ENCODE measurements at regions not wholly inside any gene's neighbourhood (a gene's known extent, or its start where the extent isn't known, plus 50 kb on each side); places are given as distances from the start of the nearest gene placed in this dataset.
"Not testable (repeated sequence)": the region's sequence is repeated elsewhere in the genome, so short reads cannot be mapped to it uniquely, and the experiment has no call there.

GRCh38 chr7:125966278-125967048 is 1036.8 kb upstream of the POT1 start:
- FAIRE-seq (no peak), DNase-seq (ENCODE audit: insufficient read length) (no peak)
- no peak for TF ChIP-seq POLR2A (IDR thresholded peaks at IDR 0.05; ENCODE audit: low read depth, low read length)
- no peak for TF ChIP-seq TAF1 (IDR thresholded peaks at IDR 0.05; ENCODE audit: borderline replicate concordance, low read depth, low read length)
- no peak for TF ChIP-seq POLR2AphosphoS5 (IDR thresholded peaks at IDR 0.05; ENCODE audit: low read depth, low read length)

DNA sequence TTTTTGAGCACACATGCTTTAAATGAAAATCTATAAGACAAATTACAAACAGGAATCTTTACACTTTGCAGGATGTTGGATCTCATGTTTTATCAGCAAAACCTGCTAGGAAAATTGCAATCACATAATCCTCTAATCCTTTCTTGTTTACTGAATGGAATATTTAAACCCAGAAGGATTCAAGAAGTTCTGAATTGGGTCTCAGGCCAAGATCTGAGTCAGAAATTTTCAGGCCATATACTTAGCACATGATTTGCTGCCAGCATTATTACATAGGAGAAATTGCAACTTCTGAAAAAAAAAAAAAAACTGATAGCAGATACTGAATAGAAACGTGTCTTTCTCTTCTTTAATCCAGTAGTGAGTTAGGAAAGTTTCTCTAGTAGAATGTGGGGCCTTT is 1005.3 kb upstream of the POT1 start:
- DNase-seq (ENCODE audit: insufficient read length), result no peak
- FAIRE-seq, result no peak
- TF ChIP-seq POLR2AphosphoS5 (IDR thresholded peaks at IDR 0.05; ENCODE audit: low read depth, low read length) (no peak), TAF1 (IDR thresholded peaks at IDR 0.05; ENCODE audit: borderline replicate concordance, low read depth, low read length) (no peak), POLR2A (IDR thresholded peaks at IDR 0.05; ENCODE audit: low read depth, low read length) (no peak)

DNA sequence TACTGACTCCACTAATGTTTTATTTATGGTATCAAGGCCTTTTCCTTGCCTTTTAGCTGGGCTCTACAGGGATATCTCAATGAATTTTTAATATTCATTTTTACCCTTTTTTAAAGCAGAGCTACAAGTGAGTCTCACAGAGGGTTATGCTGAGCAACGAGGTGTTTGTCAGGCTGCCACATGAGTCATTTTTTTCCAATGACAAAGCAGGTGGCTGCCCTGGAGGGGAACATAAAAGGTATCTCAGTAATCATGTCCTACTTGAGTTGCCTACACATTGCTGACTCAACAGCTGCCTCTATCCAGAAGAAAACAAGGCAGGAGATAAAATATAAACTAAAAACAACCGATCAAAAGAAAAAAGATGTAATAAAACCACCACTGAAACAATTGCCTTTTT is 1004.9 kb upstream of the POT1 start:
- FAIRE-seq (no peak), DNase-seq (ENCODE audit: insufficient read length) (no peak)
- TF ChIP-seq TAF1 (IDR thresholded peaks at IDR 0.05; ENCODE audit: borderline replicate concordance, low read depth, low read length) (no peak), POLR2A (IDR thresholded peaks at IDR 0.05; ENCODE audit: low read depth, low read length) (no peak), POLR2AphosphoS5 (IDR thresholded peaks at IDR 0.05; ENCODE audit: low read depth, low read length) (no peak)

- FAIRE-seq, result no peak
- no peak for TF ChIP-seq POLR2AphosphoS5 (IDR thresholded peaks at IDR 0.05; ENCODE audit: low read depth, low read length)
- no peak for TF ChIP-seq POLR2A (IDR thresholded peaks at IDR 0.05; ENCODE audit: low read depth, low read length)
- no peak for TF ChIP-seq TAF1 (IDR thresholded peaks at IDR 0.05; ENCODE audit: borderline replicate concordance, low read depth, low read length)
- no peak for DNase-seq (ENCODE audit: insufficient read length)
Measured at GRCh38 chr7:125930848-125931247, 1001.2 kb upstream of the POT1 start.

- DNase-seq (ENCODE audit: insufficient read length), result no peak
- no peak for TF ChIP-seq POLR2A (IDR thresholded peaks at IDR 0.05; ENCODE audit: low read depth, low read length)
- no peak for TF ChIP-seq TAF1 (IDR thresholded peaks at IDR 0.05; ENCODE audit: borderline replicate concordance, low read depth, low read length)
- TF ChIP-seq POLR2AphosphoS5 (IDR thresholded peaks at IDR 0.05; ENCODE audit: low read depth, low read length), result no peak
- no peak for FAIRE-seq
Measured at GRCh38 chr7:125927556-125927955, 997.9 kb upstream of the POT1 start.

- TF ChIP-seq TAF1 (IDR thresholded peaks at IDR 0.05; ENCODE audit: borderline replicate concordance, low read depth, low read length) (no peak), POLR2AphosphoS5 (IDR thresholded peaks at IDR 0.05; ENCODE audit: low read depth, low read length) (no peak), POLR2A (IDR thresholded peaks at IDR 0.05; ENCODE audit: low read depth, low read length) (no peak)
- DNase-seq (ENCODE audit: insufficient read length) (no peak), FAIRE-seq (no peak)
Measured at GRCh38 chr7:125926621-125927020, 997.0 kb upstream of the POT1 start.

DNA sequence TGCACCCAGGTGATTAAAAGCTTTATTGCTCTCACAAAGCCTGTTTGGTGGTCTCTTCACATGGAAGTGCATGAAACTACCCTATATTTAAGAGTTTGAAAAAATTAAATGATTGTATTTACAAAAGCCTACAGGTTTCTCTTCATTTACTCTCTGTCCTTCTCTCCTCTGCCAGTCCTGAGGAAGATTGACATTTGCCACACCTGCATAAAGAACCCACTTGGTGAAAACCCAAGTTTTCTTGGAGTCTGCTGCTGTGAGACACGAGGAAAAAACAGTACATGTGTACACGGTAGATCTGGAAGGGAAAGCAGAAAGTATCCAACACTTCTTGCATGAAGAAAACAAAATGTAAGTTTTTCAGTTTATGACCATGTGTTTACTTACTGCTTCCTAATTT is 994.4 kb upstream of the POT1 start:
- TF ChIP-seq POLR2AphosphoS5 (IDR thresholded peaks at IDR 0.05; ENCODE audit: low read depth, low read length) (no peak), POLR2A (IDR thresholded peaks at IDR 0.05; ENCODE audit: low read depth, low read length) (no peak), TAF1 (IDR thresholded peaks at IDR 0.05; ENCODE audit: borderline replicate concordance, low read depth, low read length) (no peak)
- FAIRE-seq (no peak), DNase-seq (ENCODE audit: insufficient read length) (no peak)

DNA sequence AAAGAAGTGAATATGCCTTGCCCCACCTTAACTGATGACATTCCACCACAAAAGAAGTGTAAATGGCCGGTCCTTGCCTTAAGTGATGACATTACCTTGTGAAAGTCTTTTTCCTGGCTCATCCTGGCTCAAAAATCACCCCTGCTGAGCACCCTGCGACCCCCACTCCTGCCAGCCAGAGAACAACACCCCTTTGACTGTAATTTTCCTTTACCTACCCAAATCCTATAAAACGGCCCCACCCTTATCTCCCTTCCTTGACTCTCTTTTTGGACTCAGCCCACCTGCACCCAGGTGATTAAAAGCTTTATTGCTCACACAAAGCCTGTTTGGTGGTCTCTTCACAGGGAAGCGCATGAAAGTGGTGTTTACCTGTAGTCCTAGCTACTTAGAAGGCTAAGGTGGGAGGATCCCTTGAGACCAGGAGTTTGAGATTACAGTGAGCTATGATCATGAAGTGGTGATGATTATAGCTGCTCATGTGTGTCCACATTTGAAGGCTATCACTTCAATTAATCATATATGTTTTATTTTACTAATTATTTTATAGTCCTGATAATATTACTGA is 985.8 kb upstream of the POT1 start:
- FAIRE-seq; DNase-seq (ENCODE audit: insufficient read length): not testable (repeated sequence)

- no peak for FAIRE-seq
Measured at GRCh38 chr7:125908711-125909110, 979.1 kb upstream of the POT1 start.

GRCh38 chr7:125899577-125899976 is 970.0 kb upstream of the POT1 start:
- DNase-seq (ENCODE audit: insufficient read length), result no peak
- no peak for FAIRE-seq
- TF ChIP-seq POLR2A (IDR thresholded peaks at IDR 0.05; ENCODE audit: low read depth, low read length), result no peak
- TF ChIP-seq POLR2AphosphoS5 (IDR thresholded peaks at IDR 0.05; ENCODE audit: low read depth, low read length), result no peak
- no peak for TF ChIP-seq TAF1 (IDR thresholded peaks at IDR 0.05; ENCODE audit: borderline replicate concordance, low read depth, low read length)

More at GRCh38 chr7:125908711-125909110, 979.1 kb upstream of the POT1 start:
- TF ChIP-seq POLR2A (IDR thresholded peaks at IDR 0.05; ENCODE audit: low read depth, low read length) (no peak), TAF1 (IDR thresholded peaks at IDR 0.05; ENCODE audit: borderline replicate concordance, low read depth, low read length) (no peak), POLR2AphosphoS5 (IDR thresholded peaks at IDR 0.05; ENCODE audit: low read depth, low read length) (no peak)
- no peak for DNase-seq (ENCODE audit: insufficient read length)

GRCh38 chr7:125892434-125892833 is 962.8 kb upstream of the POT1 start:
- no peak for DNase-seq (ENCODE audit: insufficient read length)
- TF ChIP-seq TAF1 (IDR thresholded peaks at IDR 0.05; ENCODE audit: borderline replicate concordance, low read depth, low read length) (no peak), POLR2AphosphoS5 (IDR thresholded peaks at IDR 0.05; ENCODE audit: low read depth, low read length) (no peak), POLR2A (IDR thresholded peaks at IDR 0.05; ENCODE audit: low read depth, low read length) (no peak)
- FAIRE-seq, result no peak

- no peak for TF ChIP-seq POLR2A (IDR thresholded peaks at IDR 0.05; ENCODE audit: low read depth, low read length)
- no peak for TF ChIP-seq POLR2AphosphoS5 (IDR thresholded peaks at IDR 0.05; ENCODE audit: low read depth, low read length)
- TF ChIP-seq TAF1 (IDR thresholded peaks at IDR 0.05; ENCODE audit: borderline replicate concordance, low read depth, low read length), result no peak
- DNase-seq (ENCODE audit: insufficient read length), result no peak
- FAIRE-seq, result no peak
Measured at GRCh38 chr7:125878988-125879387, 949.4 kb upstream of the POT1 start.
